GM23248 (cell line): ENCODE measurements at regions not wholly inside any gene's neighbourhood (a gene's known extent, or its start where the extent isn't known, plus 50 kb on each side); places are given as distances from the start of the nearest gene placed in this dataset.

Experiments
- EZH2 ChIP-seq: fragments of 200-600 bp; sonication (generic); IDR thresholded peaks from 2 replicates; pipeline ENCODE4 v1.6.1; 2018; ENCODE audit warnings: antibody characterized with exemption, mild to moderate bottlenecking; ENCODE audit not compliant: insufficient read depth, poor library complexity, severe bottlenecking
- EZH2phosphoT487 ChIP-seq: fragments of 200-600 bp; sonication (generic); IDR thresholded peaks from 2 replicates; pipeline ENCODE4 v1.6.1; 2018; ENCODE audit warnings: antibody characterized with exemption, moderate library complexity, mild to moderate bottlenecking, low read depth; ENCODE audit not compliant: insufficient read depth

- TF ChIP-seq EZH2 (no peak), EZH2phosphoT487 (no peak)
Observed at GRCh38 chr7:85995101-85995500, 648.6 kb upstream of the GRM3 start.
